Smooth muscle cell (in vitro differentiated cells): ENCODE measurements at regions not wholly inside any gene's neighbourhood (a gene's known extent, or its start where the extent isn't known, plus 50 kb on each side); places are given as distances from the start of the nearest gene placed in this dataset.
A peak's percentile ranks its signal among the peaks of the same experiment; 100 is the strongest.

Source experiments
- DNase-seq: peaks from one replicate; lab custom pipeline; 2025; ENCODE audit not compliant: unreplicated experiment; lab: John Stamatoyannopoulos, UW
- H2AFZ ChIP-seq: fragments of 200-600 bp; sonication (generic); 2 replicates; pipeline ENCODE4 v1.6.0; 2016; ENCODE audit warnings: antibody characterized with exemption, low read depth, mild to moderate bottlenecking
- H3F3A ChIP-seq: fragments of 200-600 bp; sonication (generic); 2 replicates; pipeline ENCODE4 v1.6.0; 2017; ENCODE audit warnings: antibody characterized with exemption, low read depth
- H3K27ac ChIP-seq: fragments of 200-600 bp; sonication (generic); 2 replicates; pipeline ENCODE4 v1.5.1; 2016; ENCODE audit warnings: low read depth, mild to moderate bottlenecking
- H3K27me3 ChIP-seq: fragments of 200-600 bp; sonication (generic); 2 replicates; pipeline ENCODE4 v1.6.1; 2016; ENCODE audit warnings: low read depth, mild to moderate bottlenecking
- H3K36me3 ChIP-seq: fragments of 200-600 bp; sonication (generic); 2 replicates; pipeline ENCODE4 v1.5.1; 2016; ENCODE audit warnings: low read depth
- H3K4me1 ChIP-seq: fragments of 200-600 bp; sonication (generic); 2 replicates; pipeline ENCODE4 v1.5.1; 2016; ENCODE audit warnings: low read depth
- H3K4me2 ChIP-seq: fragments of 200-600 bp; sonication (generic); 2 replicates; pipeline ENCODE4 v1.6.0; 2016; ENCODE audit warnings: mild to moderate bottlenecking
- H3K4me3 ChIP-seq: fragments of 200-600 bp; sonication (generic); 2 replicates; pipeline ENCODE4 v1.5.1; 2016; ENCODE audit warnings: mild to moderate bottlenecking
- H3K79me2 ChIP-seq: fragments of 200-600 bp; sonication (generic); 2 replicates; pipeline ENCODE4 v1.6.0; 2016; ENCODE audit warnings: low read depth, mild to moderate bottlenecking
- H3K9ac ChIP-seq: fragments of 200-600 bp; sonication (generic); 2 replicates; pipeline ENCODE4 v1.6.0; 2016; ENCODE audit warnings: low read depth
- H3K9me3 ChIP-seq: fragments of 200-600 bp; sonication (generic); replicated peaks from 2 replicates; pipeline ENCODE4 v1.5.1; 2016; ENCODE audit warnings: low read depth
- H4K20me1 ChIP-seq: fragments of 200-600 bp; sonication (generic); 2 replicates; pipeline ENCODE4 v1.6.0; 2016; ENCODE audit warnings: low read depth
- WGBS: methylation state at CpG from one replicate; pipeline ENCODE4 v1.1.7; 2016; ENCODE audit warnings: low lambda C conversion rate; 5-methylcytosine and 5-hydroxymethylcytosine counted together
- TF ChIP-seq, protein P1 (sequence below): fragments of 200-600 bp; sonication (generic); IDR thresholded peaks from 2 replicates; pipeline ENCODE4 v1.5.1; 2017; ENCODE audit warnings: borderline replicate concordance, mild to moderate bottlenecking, antibody characterized with exemption; ENCODE audit not compliant: insufficient read depth, poor library complexity, severe bottlenecking

DNA sequence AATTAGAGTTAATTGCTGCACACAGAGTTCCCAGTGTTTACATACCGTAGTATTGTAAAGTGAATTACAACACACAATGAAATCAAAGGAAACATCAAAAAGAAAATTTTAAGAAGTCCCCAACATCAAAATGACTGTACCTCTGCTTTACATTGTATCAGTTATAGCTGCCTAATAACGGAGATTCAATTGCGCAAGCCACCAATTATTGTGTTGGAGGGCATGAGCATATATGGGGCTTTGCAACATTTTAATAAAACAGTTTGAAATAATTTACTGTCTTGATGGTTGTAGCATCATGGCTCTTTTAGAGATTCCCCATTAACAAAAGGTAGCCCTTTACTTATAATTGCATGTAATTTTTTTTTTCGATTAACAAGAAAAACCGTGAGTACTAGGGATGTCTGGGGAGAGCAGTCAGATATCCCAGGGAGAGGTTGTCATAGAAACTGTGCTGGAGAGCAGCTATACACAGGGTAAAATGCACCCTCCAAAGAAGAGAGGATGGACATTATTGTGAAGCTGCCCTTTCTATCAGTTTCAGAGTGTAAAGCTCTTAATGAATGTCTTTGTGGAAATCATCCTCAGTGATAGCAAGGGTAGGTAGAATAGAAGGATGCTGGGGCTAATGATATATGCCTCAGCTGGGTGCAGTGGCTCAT lies 55.9 kb upstream of the BTG3 start:
- no peak for DNase-seq
- Histone ChIP-seq H3K27me3 (no peaks in the 10 kb centered on the region), H3K9me3 (no peaks in the 10 kb centered on the region), H3K4me2 (no peak overlapping the region), H3K79me2 (no peaks in the 10 kb centered on the region), H3K27ac (no peak overlapping the region), H3K9ac (no peak overlapping the region), H4K20me1 (no peaks in the 10 kb centered on the region), H3K4me1 (peaks cover 17% of the 10 kb centered on the region), H3F3A (no peaks in the 10 kb centered on the region), H3K36me3 (no peaks in the 10 kb centered on the region), H2AFZ (no peak overlapping the region), H3K4me3 (no peak overlapping the region)
- TF ChIP-seq, protein P1, sequence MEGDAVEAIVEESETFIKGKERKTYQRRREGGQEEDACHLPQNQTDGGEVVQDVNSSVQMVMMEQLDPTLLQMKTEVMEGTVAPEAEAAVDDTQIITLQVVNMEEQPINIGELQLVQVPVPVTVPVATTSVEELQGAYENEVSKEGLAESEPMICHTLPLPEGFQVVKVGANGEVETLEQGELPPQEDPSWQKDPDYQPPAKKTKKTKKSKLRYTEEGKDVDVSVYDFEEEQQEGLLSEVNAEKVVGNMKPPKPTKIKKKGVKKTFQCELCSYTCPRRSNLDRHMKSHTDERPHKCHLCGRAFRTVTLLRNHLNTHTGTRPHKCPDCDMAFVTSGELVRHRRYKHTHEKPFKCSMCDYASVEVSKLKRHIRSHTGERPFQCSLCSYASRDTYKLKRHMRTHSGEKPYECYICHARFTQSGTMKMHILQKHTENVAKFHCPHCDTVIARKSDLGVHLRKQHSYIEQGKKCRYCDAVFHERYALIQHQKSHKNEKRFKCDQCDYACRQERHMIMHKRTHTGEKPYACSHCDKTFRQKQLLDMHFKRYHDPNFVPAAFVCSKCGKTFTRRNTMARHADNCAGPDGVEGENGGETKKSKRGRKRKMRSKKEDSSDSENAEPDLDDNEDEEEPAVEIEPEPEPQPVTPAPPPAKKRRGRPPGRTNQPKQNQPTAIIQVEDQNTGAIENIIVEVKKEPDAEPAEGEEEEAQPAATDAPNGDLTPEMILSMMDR, result no peak
- 80% methylated on average over 5 of the region's 5 CpGs for WGBS

DNA sequence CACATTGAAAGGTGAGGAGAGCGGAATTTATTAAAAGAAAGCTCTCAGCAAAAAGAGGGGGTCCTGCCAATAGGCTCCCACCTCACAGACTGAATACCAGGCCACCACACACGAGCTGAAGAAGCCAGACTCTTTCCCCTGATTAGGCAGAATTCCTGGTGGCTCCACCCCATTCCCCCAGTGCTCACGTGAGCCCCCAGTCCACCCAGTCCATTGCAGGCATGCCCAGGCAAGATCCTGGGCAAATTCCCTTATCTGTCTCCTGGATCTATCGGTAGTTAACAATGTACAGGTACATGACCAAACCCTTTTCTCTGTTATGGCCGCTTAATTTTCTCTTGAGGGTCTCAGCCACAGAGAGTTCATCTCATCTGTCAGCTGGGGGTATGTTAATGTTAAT lies 54.6 kb upstream of the BTG3 start:
- Histone ChIP-seq H3K4me1 (peaks cover 11% of the 10 kb centered on the region), H3K4me3 (no peak overlapping the region), H3K27ac (no peak overlapping the region), H4K20me1 (no peaks in the 10 kb centered on the region), H3K9ac (no peak overlapping the region), H3K27me3 (no peaks in the 10 kb centered on the region), H3K36me3 (no peaks in the 10 kb centered on the region), H2AFZ (peak overlapping the region; percentile 63), H3F3A (no peaks in the 10 kb centered on the region), H3K79me2 (no peaks in the 10 kb centered on the region), H3K9me3 (no peaks in the 10 kb centered on the region), H3K4me2 (no peak overlapping the region)
- no peak for DNase-seq
- TF ChIP-seq, protein P1, result no peak
- 55% methylated on average over 5 of the region's 5 CpGs for WGBS
